Neutrophil (primary cell): ENCODE measurements at regions not wholly inside any gene's neighbourhood (a gene's known extent, or its start where the extent isn't known, plus 50 kb on each side); places are given as distances from the start of the nearest gene placed in this dataset.

Experiments
- H3K27ac ChIP-seq: fragments of 200-600 bp; sonication (generic); 2 replicates; pipeline ENCODE4 v1.5.1; 2016; ENCODE audit warnings: mild to moderate bottlenecking, moderate library complexity
- H3K27me3 ChIP-seq: fragments of 200-600 bp; sonication (generic); 2 replicates; pipeline ENCODE4 v1.6.0; 2016; ENCODE audit warnings: mild to moderate bottlenecking
- H3K36me3 ChIP-seq: fragments of 200-600 bp; sonication (generic); 2 replicates; pipeline ENCODE4 v1.5.1; 2017
- H3K4me1 ChIP-seq, 2 experiments: fragments of 200-600 bp in 1 of 2; sonication (generic) in 1 of 2; 1 replicate in 1 of 2; 2 replicates in 1 of 2; pipeline versions ENCODE4 v1.5.1 to v1.6.1; 2013 to 2016; ENCODE audit warnings: low read depth in 1 of 2, low read length in 1 of 2, mild to moderate bottlenecking in 1 of 2, moderate library complexity in 1 of 2; ENCODE audit not compliant: control insufficient read depth in 1 of 2, insufficient read depth in 1 of 2
- H3K4me3 ChIP-seq, 2 experiments: fragments of 200-600 bp in 1 of 2; sonication (generic) in 1 of 2; 1 replicate in 1 of 2; 2 replicates in 1 of 2; pipeline ENCODE4 v1.5.1; 2013 to 2016; ENCODE audit warnings: low read depth in 1 of 2, low read length in 1 of 2, mild to moderate bottlenecking in 1 of 2, moderate library complexity in 1 of 2
- H3K9me3 ChIP-seq: fragments of 200-600 bp; sonication (generic); 2 replicates; pipeline ENCODE4 v1.5.1; 2016
- CTCF ChIP-seq: fragments of 200-600 bp; sonication (generic); IDR thresholded peaks from 2 replicates; pipeline ENCODE4 v1.5.1; 2016; ENCODE audit warnings: antibody characterized with exemption

- Histone ChIP-seq H3K27me3 (no peaks in the 10 kb centered on the region), H3K4me1 (peaks cover 15% of the 10 kb centered on the region in 2 experiments), H3K9me3 (no peaks in the 10 kb centered on the region), H3K36me3 (no peaks in the 10 kb centered on the region), H3K27ac (no peak overlapping the region), H3K4me3 (no peak overlapping the region)
- TF ChIP-seq CTCF: no peak
These were observed 262.1 kb downstream of the EIPR1 start for GRCh38 chr2:3115301-3116042.

GRCh38 chr2:3114406-3115185, 263.0 kb downstream of the EIPR1 start:
- Histone ChIP-seq H3K36me3 (no peaks in the 10 kb centered on the region), H3K9me3 (no peaks in the 10 kb centered on the region), H3K27me3 (no peaks in the 10 kb centered on the region), H3K27ac (no peak overlapping the region), H3K4me3 (no peak overlapping the region), H3K4me1 (peaks cover 15% of the 10 kb centered on the region in 2 experiments)
- TF ChIP-seq CTCF: no peak

- H3K27ac ChIP-seq: no peak overlapping the region
- H3K4me1 ChIP-seq: peaks cover 12 to 14% of the 10 kb centered on the region in 2 experiments
- H3K36me3 ChIP-seq: no peaks in the 10 kb centered on the region
- no peak for TF ChIP-seq CTCF
- no peaks in the 10 kb centered on the region for H3K27me3 ChIP-seq
- H3K9me3 ChIP-seq: no peaks in the 10 kb centered on the region
- H3K4me3 ChIP-seq: no peak overlapping the region
These were observed 263.8 kb downstream of the EIPR1 start for GRCh38 chr2:3113769-3114168.

- H3K36me3 ChIP-seq: no peaks in the 10 kb centered on the region
- no peak for TF ChIP-seq CTCF
- no peaks in the 10 kb centered on the region for H3K9me3 ChIP-seq
- H3K27ac ChIP-seq: no peak overlapping the region
- no peak overlapping the region for H3K4me3 ChIP-seq
- peaks cover 8 to 9% of the 10 kb centered on the region in 2 experiments for H3K4me1 ChIP-seq
- no peaks in the 10 kb centered on the region for H3K27me3 ChIP-seq
These were observed 264.5 kb downstream of the EIPR1 start for GRCh38 chr2:3113122-3113521.

- peaks cover 2 to 3% of the 10 kb centered on the region in 2 experiments for H3K4me1 ChIP-seq
- TF ChIP-seq CTCF: no peak
These were observed 265.1 kb downstream of the EIPR1 start for GRCh38 chr2:3112553-3112952.

More at GRCh38 chr2:3112553-3112952, 265.1 kb downstream of the EIPR1 start:
- Histone ChIP-seq H3K4me3 (no peak overlapping the region), H3K36me3 (no peaks in the 10 kb centered on the region), H3K9me3 (no peaks in the 10 kb centered on the region), H3K27me3 (no peaks in the 10 kb centered on the region), H3K27ac (no peak overlapping the region)
